HepG2 (cell line): ENCODE measurements at regions not wholly inside any gene's neighbourhood (a gene's known extent, or its start where the extent isn't known, plus 50 kb on each side); places are given as distances from the start of the nearest gene placed in this dataset.

ENCODE experiments used
- ATAC-seq: fragments of 200-7000 bp; cut with Tn5 transposase; 3 replicates; pipeline ENCODE4 v1.9.1; 2020; ENCODE audit warnings: mild to moderate bottlenecking, moderate library complexity
- BruUV-seq: library from RNA; stranded (reverse); fragments of 400-500 nt; replicated peaks from 2 replicates; lab custom pipeline; 2021; lab: Mats Ljungman, UMichigan
- CTCF ChIA-PET: fragments of 300-600 bp; formaldehyde crosslinking; extraction: SDS; loops from one replicate; lab custom pipeline; 2021; ENCODE audit warnings: low total read pairs, inconsistent platforms, low intra/inter-chr PET ratio; lab: Yijun Ruan, JAX
- POLR2A ChIA-PET: fragments of 350-600 bp; sonication (Branson Sonifier 250); formaldehyde crosslinking; loops from one replicate; lab custom pipeline; 2020; ENCODE audit warnings: antibody characterized with exemption, inconsistent platforms; lab: Yijun Ruan, JAX
- DNase-seq: peaks from one replicate; pipeline ENCODE4 v3.0.0-alpha.2; 2015; ENCODE audit warnings: low spot score
- FAIRE-seq: peaks from 3 replicates; lab custom pipeline; 2011; peaks lifted over from hg19 to GRCh38; lab: Jason Lieb, UNC
- H2AFZ ChIP-seq: one replicate; pipeline ENCODE4 v1.6.1; 2011; ENCODE audit warnings: low read length, inconsistent platforms
- H3K27ac ChIP-seq: fragments of 300-600 bp; 3 replicates; pipeline ENCODE4 v1.8.0; 2011; ENCODE audit warnings: mixed run types, mild to moderate bottlenecking, mixed read lengths, low read length, inconsistent platforms; ENCODE audit not compliant: insufficient read depth; ENCODE audit errors: extremely low read length
- H3K27me3 ChIP-seq, 2 experiments: fragments of 200-600 bp in 1 of 2; 2 replicates in 1 of 2; 3 replicates in 1 of 2; pipeline versions ENCODE4 v1.6.0 to v1.8.0; 2011; ENCODE audit warnings: low read length in 2 of 2, mild to moderate bottlenecking in 2 of 2, moderate library complexity in 2 of 2, inconsistent platforms in 1 of 2; ENCODE audit not compliant: insufficient read depth in 2 of 2, control insufficient read depth in 1 of 2
- H3K36me3 ChIP-seq, 2 experiments: fragments of 200-600 bp in 1 of 2; replicated peaks in 1 of 2; 2 replicates in 1 of 2; 3 replicates in 1 of 2; pipeline versions ENCODE4 v1.5.1 to v1.8.0; 2011; ENCODE audit warnings: low read length in 2 of 2, inconsistent platforms in 1 of 2; ENCODE audit not compliant: insufficient read depth in 2 of 2, control insufficient read depth in 1 of 2
- H3K4me1 ChIP-seq: 2 replicates; pipeline ENCODE4 v1.5.1; 2012; ENCODE audit warnings: low read length, inconsistent platforms; ENCODE audit not compliant: insufficient read depth
- H3K4me2 ChIP-seq: 2 replicates; pipeline ENCODE4 v1.6.0; 2011; ENCODE audit warnings: low read depth, low read length, inconsistent platforms
- H3K4me3 ChIP-seq, 3 experiments: fragments of 200-600 bp in 1 of 3; sonication (generic), shearing (Covaris generic) in 1 of 3; replicated peaks in 1 of 3; 2 replicates each; pipeline ENCODE4 v1.5.1; 2011 to 2016; ENCODE audit warnings: low read length in 3 of 3, inconsistent platforms in 2 of 3, low read depth in 2 of 3, mild to moderate bottlenecking in 2 of 3, control low read depth in 1 of 3, mixed read lengths in 1 of 3; ENCODE audit not compliant: insufficient read depth in 1 of 3
- H3K79me2 ChIP-seq: one replicate; pipeline ENCODE4 v1.6.1; 2011; ENCODE audit warnings: low read length, inconsistent platforms; ENCODE audit not compliant: insufficient read depth
- H3K9ac ChIP-seq: 2 replicates; pipeline ENCODE4 v1.6.0; 2011; ENCODE audit warnings: mild to moderate bottlenecking, low read depth, low read length, inconsistent platforms; ENCODE audit not compliant: insufficient read depth
- H3K9me3 ChIP-seq: 2 replicates; pipeline ENCODE4 v1.5.1; 2012; ENCODE audit warnings: mild to moderate bottlenecking, low read length
- H4K20me1 ChIP-seq: 2 replicates; pipeline ENCODE4 v1.6.0; 2011; ENCODE audit warnings: inconsistent platforms, mild to moderate bottlenecking, low read length, moderate library complexity; ENCODE audit not compliant: insufficient read depth
- EEA1 ChIP-seq: sonication (generic); formaldehyde crosslinking; IDR thresholded peaks from 2 replicates; pipeline ENCODE4 v1.5.1; 2020; ENCODE audit warnings: mild to moderate bottlenecking, missing genetic modification reagents, borderline replicate concordance
- MIXL1 ChIP-seq: IDR thresholded peaks from 2 replicates; pipeline ENCODE4 v1.6.1; 2016
- POLR2A ChIP-seq, 2 experiments: IDR thresholded peaks; 2 replicates each; pipeline ENCODE4 v1.6.1; 2011; ENCODE audit warnings: low read depth in 2 of 2, low read length in 2 of 2, mild to moderate bottlenecking in 1 of 2, moderate library complexity in 1 of 2; ENCODE audit not compliant: insufficient read depth in 1 of 2
- POLR2AphosphoS2 ChIP-seq: IDR thresholded peaks from 2 replicates; pipeline ENCODE4 v1.6.1; 2011; ENCODE audit warnings: low read depth, low read length, improper control_type of control experiment
- SNAPC2 ChIP-seq: sonication (generic); formaldehyde crosslinking; IDR thresholded peaks from 2 replicates; pipeline ENCODE4 v1.8.1; 2022; ENCODE audit warnings: mild to moderate bottlenecking, missing genetic modification reagents
- THAP11 ChIP-seq: IDR thresholded peaks from 2 replicates; pipeline ENCODE4 v1.6.1; 2016; ENCODE audit warnings: missing biosample characterization, missing genetic modification reagents
- ZNF646 ChIP-seq: sonication (generic); formaldehyde crosslinking; IDR thresholded peaks from 2 replicates; pipeline ENCODE4 v1.9.0; 2021; ENCODE audit warnings: mild to moderate bottlenecking, missing genetic modification reagents
- ZNF720 ChIP-seq: sonication (generic); formaldehyde crosslinking; IDR thresholded peaks from 2 replicates; pipeline ENCODE4 v1.4.0; 2020; ENCODE audit warnings: missing genetic modification reagents
- ZNF839 ChIP-seq: sonication (generic); formaldehyde crosslinking; IDR thresholded peaks from 2 replicates; pipeline ENCODE4 v1.4.0; 2020; ENCODE audit warnings: missing genetic modification reagents, mild to moderate bottlenecking, borderline replicate concordance
- WGBS: methylation state at CpG from one replicate; pipeline ENCODE4 v1.1.6; 2017; ENCODE audit warnings: low lambda C conversion rate; 5-methylcytosine and 5-hydroxymethylcytosine counted together
- in situ Hi-C: cut with HindIII; loops from 2 replicates; pipeline ENCODE4 v1.10.0; 2017; ENCODE audit warnings: low pct_unique_long_range_greater_than_20kb; ENCODE audit not compliant: extremely low pct_ligation_motif_present
- intact Hi-C: fragments of 100-400 bp; cut with micrococcal nuclease; formaldehyde crosslinking; loops from one replicate; pipeline ENCODE4 v1.10.0; 2022; ENCODE audit not compliant: unreplicated experiment
- TF ChIP-seq, protein P1 (sequence below): sonication (generic); formaldehyde crosslinking; IDR thresholded peaks from 2 replicates; pipeline ENCODE4 v1.4.0; 2020; ENCODE audit warnings: missing genetic modification reagents
- TF ChIP-seq, protein P2 (sequence below): sonication (generic); formaldehyde crosslinking; IDR thresholded peaks from 2 replicates; pipeline ENCODE4 v1.4.0; 2020; ENCODE audit warnings: missing genetic modification reagents

DNA sequence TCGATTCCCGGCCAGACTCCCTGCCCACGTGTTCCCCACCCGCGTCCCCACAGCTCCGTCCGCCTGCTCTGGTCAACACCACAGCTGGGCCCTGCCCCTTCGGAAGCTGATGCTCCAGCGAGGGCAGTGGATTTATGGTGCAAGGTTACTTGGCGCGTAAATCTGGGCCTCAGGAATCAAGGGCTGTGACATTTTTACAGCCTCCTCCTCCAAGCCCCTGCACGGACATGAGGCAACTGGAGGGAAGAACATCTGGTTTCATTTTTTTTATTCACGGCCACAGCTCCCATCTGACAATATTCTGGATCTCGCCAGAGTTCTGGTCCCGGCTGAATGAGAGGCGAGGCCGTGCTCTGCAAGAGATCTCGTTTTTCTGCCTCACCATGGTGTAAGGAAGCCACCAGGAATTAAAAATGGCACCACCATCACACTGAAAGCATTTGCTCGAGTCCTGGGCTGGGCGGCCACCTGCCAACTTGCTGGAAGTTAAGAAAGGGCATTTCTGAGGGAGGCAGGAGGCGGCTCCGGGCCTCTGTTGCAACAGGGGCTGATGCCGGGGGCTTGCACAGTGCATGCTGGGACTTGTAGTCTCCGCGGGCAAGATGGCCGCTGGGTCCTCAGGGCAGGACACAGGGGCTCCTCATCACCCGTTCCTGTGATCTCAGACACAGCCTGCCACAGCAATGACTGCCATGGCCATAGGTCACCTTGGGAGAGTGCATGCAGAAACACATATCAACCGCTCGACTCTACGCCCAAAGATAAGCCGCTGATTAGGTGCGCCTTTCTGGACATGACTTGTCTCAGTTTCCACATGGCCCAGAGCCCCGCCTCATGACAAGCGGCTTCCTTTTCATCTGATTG lies 148.5 kb downstream of the LY86 start (continued):
- TF ChIP-seq POLR2AphosphoS2 (no peak), MIXL1 (no peak), ZNF720 (CRISPR knock-in tag) (no peak), SNAPC2 (CRISPR knock-in tag) (no peak), THAP11 (peak; percentile 94)
- TF ChIP-seq, protein P1, sequence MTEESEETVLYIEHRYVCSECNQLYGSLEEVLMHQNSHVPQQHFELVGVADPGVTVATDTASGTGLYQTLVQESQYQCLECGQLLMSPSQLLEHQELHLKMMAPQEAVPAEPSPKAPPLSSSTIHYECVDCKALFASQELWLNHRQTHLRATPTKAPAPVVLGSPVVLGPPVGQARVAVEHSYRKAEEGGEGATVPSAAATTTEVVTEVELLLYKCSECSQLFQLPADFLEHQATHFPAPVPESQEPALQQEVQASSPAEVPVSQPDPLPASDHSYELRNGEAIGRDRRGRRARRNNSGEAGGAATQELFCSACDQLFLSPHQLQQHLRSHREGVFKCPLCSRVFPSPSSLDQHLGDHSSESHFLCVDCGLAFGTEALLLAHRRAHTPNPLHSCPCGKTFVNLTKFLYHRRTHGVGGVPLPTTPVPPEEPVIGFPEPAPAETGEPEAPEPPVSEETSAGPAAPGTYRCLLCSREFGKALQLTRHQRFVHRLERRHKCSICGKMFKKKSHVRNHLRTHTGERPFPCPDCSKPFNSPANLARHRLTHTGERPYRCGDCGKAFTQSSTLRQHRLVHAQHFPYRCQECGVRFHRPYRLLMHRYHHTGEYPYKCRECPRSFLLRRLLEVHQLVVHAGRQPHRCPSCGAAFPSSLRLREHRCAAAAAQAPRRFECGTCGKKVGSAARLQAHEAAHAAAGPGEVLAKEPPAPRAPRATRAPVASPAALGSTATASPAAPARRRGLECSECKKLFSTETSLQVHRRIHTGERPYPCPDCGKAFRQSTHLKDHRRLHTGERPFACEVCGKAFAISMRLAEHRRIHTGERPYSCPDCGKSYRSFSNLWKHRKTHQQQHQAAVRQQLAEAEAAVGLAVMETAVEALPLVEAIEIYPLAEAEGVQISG (CRISPR knock-in tag), result no peak

- WGBS, result 54% methylated on average over 6 of the region's 6 CpGs
- intact Hi-C loops (no loop called here), in situ Hi-C loops (no loop called here)
- no peak overlapping the region for H3K4me3 ChIP-seq
- H3K36me3 ChIP-seq, result no peaks in the 10 kb centered on the region
- H3K27ac ChIP-seq, result no peak overlapping the region
- peaks cover 3 to 23% of the 10 kb centered on the region in 2 experiments; a peak in 3 of 5 replicates for H3K27me3 ChIP-seq
- H4K20me1 ChIP-seq, result no peaks in the 10 kb centered on the region
- ATAC-seq (no peak), DNase-seq (no peak), FAIRE-seq (no peak)
- no TSS peak for BruUV-seq
- no peaks in the 10 kb centered on the region for H3K4me1 ChIP-seq
- ChIA-PET CTCF (no interaction called here), POLR2A (no interaction called here)
- no peak overlapping the region for H2AFZ ChIP-seq
- H3K9me3 ChIP-seq, result no peaks in the 10 kb centered on the region
- H3K79me2 ChIP-seq, result no peaks in the 10 kb centered on the region
- H3K4me2 ChIP-seq, result no peak overlapping the region
- TF ChIP-seq, protein P2, sequence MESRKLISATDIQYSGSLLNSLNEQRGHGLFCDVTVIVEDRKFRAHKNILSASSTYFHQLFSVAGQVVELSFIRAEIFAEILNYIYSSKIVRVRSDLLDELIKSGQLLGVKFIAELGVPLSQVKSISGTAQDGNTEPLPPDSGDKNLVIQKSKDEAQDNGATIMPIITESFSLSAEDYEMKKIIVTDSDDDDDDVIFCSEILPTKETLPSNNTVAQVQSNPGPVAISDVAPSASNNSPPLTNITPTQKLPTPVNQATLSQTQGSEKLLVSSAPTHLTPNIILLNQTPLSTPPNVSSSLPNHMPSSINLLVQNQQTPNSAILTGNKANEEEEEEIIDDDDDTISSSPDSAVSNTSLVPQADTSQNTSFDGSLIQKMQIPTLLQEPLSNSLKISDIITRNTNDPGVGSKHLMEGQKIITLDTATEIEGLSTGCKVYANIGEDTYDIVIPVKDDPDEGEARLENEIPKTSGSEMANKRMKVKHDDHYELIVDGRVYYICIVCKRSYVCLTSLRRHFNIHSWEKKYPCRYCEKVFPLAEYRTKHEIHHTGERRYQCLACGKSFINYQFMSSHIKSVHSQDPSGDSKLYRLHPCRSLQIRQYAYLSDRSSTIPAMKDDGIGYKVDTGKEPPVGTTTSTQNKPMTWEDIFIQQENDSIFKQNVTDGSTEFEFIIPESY (CRISPR knock-in tag), result no peak
- TF ChIP-seq ZNF839 (CRISPR knock-in tag) (no peak), EEA1 (CRISPR knock-in tag) (no peak), ZNF646 (CRISPR knock-in tag) (no peak), POLR2A (IDR thresholded peaks at IDR 0.05; ENCODE audit: insufficient read depth in 1 of 2, low read depth in 2 of 2, low read length in 2 of 2) (no peak)
- H3K9ac ChIP-seq, result no peak overlapping the region
These were observed 149.2 kb downstream of the LY86 start for GRCh38 chr6:6737671-6738070.
